ENCODE measurements at regions not wholly inside any gene's neighbourhood (a gene's known extent, or its start where the extent isn't known, plus 50 kb on each side); places are given as distances from the start of the nearest gene placed in this dataset.

DNA sequence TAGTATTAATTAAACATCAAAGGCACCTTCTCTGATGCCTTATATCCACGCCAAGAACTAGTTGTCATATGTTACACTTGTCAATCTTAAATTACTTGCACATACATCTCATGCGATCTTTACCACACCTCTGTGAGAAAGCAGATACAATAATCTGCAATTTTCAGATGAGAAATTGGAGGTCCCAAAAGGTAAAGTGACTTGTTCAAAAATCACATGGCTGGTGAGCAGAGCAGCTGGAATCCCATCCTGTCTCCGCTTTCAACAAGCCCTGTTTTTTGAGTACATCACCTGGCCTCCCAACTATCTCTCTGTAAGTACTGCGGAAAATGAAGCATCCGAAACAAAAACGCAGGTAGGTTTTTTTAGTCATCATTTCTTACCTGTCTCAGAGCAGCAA, 203.4 kb upstream of the FOXN3 start:
- Histone ChIP-seq H3K4me3 (ENCODE audit: insufficient read depth, low read length, poor library complexity, severe bottlenecking) (no peak overlapping the region), H4K20me1 (ENCODE audit: low read depth, low read length) (no peaks in the 10 kb centered on the region), H3K9me3 (ENCODE audit: insufficient read depth, low read length) (no peaks in the 10 kb centered on the region), H3K36me3 (ENCODE audit: low read length) (no peaks in the 10 kb centered on the region), H3K4me2 (ENCODE audit: low read depth, low read length, poor library complexity, severe bottlenecking) (no peak overlapping the region), H2AFZ (ENCODE audit: low read depth, low read length, severe bottlenecking) (no peak overlapping the region), H3K79me2 (ENCODE audit: insufficient read depth, low read length) (no peaks in the 10 kb centered on the region), H3K27me3 (ENCODE audit: low read length) (no peaks in the 10 kb centered on the region), H3K9me2 (replicated peaks; ENCODE audit: insufficient read depth, low read length) (no peaks in the 10 kb centered on the region), H3K9ac (ENCODE audit: low read length) (no peak overlapping the region), H3F3A (ENCODE audit: insufficient read depth) (0 out of 2 replicates have a peak, but pooled peaks cover 5% of the 10 kb centered on the region), H3K27ac (ENCODE audit: low read depth, low read length) (no peak overlapping the region)
- TF ChIP-seq EZH2phosphoT487 (conservative IDR thresholded peaks at IDR 0.05; ENCODE audit: low read length): no peak
- TF ChIP-seq, protein P1, sequence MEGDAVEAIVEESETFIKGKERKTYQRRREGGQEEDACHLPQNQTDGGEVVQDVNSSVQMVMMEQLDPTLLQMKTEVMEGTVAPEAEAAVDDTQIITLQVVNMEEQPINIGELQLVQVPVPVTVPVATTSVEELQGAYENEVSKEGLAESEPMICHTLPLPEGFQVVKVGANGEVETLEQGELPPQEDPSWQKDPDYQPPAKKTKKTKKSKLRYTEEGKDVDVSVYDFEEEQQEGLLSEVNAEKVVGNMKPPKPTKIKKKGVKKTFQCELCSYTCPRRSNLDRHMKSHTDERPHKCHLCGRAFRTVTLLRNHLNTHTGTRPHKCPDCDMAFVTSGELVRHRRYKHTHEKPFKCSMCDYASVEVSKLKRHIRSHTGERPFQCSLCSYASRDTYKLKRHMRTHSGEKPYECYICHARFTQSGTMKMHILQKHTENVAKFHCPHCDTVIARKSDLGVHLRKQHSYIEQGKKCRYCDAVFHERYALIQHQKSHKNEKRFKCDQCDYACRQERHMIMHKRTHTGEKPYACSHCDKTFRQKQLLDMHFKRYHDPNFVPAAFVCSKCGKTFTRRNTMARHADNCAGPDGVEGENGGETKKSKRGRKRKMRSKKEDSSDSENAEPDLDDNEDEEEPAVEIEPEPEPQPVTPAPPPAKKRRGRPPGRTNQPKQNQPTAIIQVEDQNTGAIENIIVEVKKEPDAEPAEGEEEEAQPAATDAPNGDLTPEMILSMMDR (IDR thresholded peaks at IDR 0.05; ENCODE audit: insufficient read depth, low read length, poor library complexity, severe bottlenecking): no peak

DNA sequence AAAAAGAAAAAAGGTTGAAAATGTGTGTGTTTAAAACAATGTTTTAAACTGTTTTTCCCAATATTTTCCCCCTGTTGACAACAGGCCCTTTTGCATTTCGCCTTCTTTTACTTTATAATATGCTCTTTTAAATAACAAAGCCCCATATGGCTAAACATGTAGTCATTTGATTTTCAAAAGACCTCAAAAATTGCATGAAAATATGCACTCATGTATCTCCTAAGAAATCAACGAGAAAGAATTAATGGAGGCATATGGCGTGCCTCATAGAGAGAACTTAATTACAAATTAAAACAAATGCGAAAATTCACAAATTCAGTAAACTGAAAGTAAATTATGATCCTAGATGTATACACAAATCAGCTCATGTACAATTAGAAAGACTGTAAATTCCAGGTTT, 202.6 kb upstream of the FOXN3 start:
- H3K9me3 ChIP-seq (ENCODE audit: insufficient read depth, low read length): no peaks in the 10 kb centered on the region
- H3K27ac ChIP-seq (ENCODE audit: low read depth, low read length): no peak overlapping the region
- H3K27me3 ChIP-seq (ENCODE audit: low read length): no peaks in the 10 kb centered on the region
- peak overlapping the region; percentile 68 for H3K9ac ChIP-seq (ENCODE audit: low read length)
- H3K4me2 ChIP-seq (ENCODE audit: low read depth, low read length, poor library complexity, severe bottlenecking): peak overlapping the region; percentile 99
- no peaks in the 10 kb centered on the region for H3K79me2 ChIP-seq (ENCODE audit: insufficient read depth, low read length)
- H3K9me2 ChIP-seq (replicated peaks; ENCODE audit: insufficient read depth, low read length): no peaks in the 10 kb centered on the region
- H3K4me3 ChIP-seq (ENCODE audit: insufficient read depth, low read length, poor library complexity, severe bottlenecking): peak overlapping the region; percentile 78
- H4K20me1 ChIP-seq (ENCODE audit: low read depth, low read length): no peaks in the 10 kb centered on the region
- H3F3A ChIP-seq (ENCODE audit: insufficient read depth): 0 out of 2 replicates have a peak, but pooled peaks cover 5% of the 10 kb centered on the region
- TF ChIP-seq, protein P1 (IDR thresholded peaks at IDR 0.05; ENCODE audit: insufficient read depth, low read length, poor library complexity, severe bottlenecking): no peak
- no peak for TF ChIP-seq EZH2phosphoT487 (conservative IDR thresholded peaks at IDR 0.05; ENCODE audit: low read length)
- peak overlapping the region; percentile 77 for H2AFZ ChIP-seq (ENCODE audit: low read depth, low read length, severe bottlenecking)
- H3K36me3 ChIP-seq (ENCODE audit: low read length): no peaks in the 10 kb centered on the region

DNA sequence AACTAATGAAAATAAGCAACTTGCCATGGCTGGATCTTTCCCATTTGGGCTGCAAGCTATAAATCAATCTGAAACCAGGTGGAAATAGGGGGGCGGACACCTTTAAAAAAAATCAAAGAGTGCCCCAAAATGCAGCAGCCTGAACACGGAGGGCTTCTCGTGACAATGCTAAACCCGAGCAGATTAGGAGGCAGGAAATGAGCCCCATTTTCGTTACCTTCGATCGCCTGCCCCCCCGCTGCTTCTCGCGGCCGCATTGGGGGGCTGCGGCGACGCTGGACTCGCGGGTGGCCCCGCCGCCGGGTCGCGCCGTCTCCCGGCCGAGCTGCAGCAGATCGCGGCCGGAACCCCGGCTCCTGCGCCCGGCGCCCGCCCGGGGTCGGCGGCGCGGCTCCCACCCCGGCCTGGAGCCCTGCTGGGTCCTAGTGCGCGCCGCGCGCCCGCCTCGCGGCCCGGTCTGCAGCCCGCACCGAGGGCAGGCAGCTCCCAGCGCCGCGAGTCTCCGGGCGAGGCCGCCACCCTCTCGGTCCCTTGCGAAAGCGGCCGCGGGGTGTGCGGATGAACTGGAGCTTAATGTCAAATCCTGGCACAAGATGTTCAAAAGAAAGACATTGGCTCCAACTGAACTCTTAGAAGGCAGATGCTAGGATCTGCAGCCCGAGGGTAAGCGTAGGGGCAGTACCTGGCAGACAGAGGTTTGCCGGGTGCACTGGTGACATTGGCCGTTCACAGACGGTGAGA, 201.9 kb upstream of the FOXN3 start:
- Histone ChIP-seq H3K9me3 (ENCODE audit: insufficient read depth, low read length) (no peaks in the 10 kb centered on the region), H3K4me3 (ENCODE audit: insufficient read depth, low read length, poor library complexity, severe bottlenecking) (peak overlapping the region; percentile 78), H2AFZ (ENCODE audit: low read depth, low read length, severe bottlenecking) (peak overlapping the region; percentile 80), H3K9ac (ENCODE audit: low read length) (peak overlapping the region; percentile 68), H3K4me2 (ENCODE audit: low read depth, low read length, poor library complexity, severe bottlenecking) (peak overlapping the region; percentile 99), H3K9me2 (replicated peaks; ENCODE audit: insufficient read depth, low read length) (no peaks in the 10 kb centered on the region), H3K79me2 (ENCODE audit: insufficient read depth, low read length) (no peaks in the 10 kb centered on the region), H3K27me3 (ENCODE audit: low read length) (no peaks in the 10 kb centered on the region), H3F3A (ENCODE audit: insufficient read depth) (0 out of 2 replicates have a peak, but pooled peaks cover 5% of the 10 kb centered on the region), H3K27ac (ENCODE audit: low read depth, low read length) (peak overlapping the region; percentile 11; the same call in 1 of the 2 replicates), H4K20me1 (ENCODE audit: low read depth, low read length) (no peaks in the 10 kb centered on the region), H3K36me3 (ENCODE audit: low read length) (no peaks in the 10 kb centered on the region)
- no peak for TF ChIP-seq EZH2phosphoT487 (conservative IDR thresholded peaks at IDR 0.05; ENCODE audit: low read length)
- TF ChIP-seq, protein P1 (IDR thresholded peaks at IDR 0.05; ENCODE audit: insufficient read depth, low read length, poor library complexity, severe bottlenecking): no peak

All from SU-DHL-6 (cell line).